LNCAP (cell line): ENCODE measurements at regions not wholly inside any gene's neighbourhood (a gene's known extent, or its start where the extent isn't known, plus 50 kb on each side); places are given as distances from the start of the nearest gene placed in this dataset.

Experiments
- TF ChIP-seq, protein P1 (sequence below): fragments of 450-650 bp; IDR thresholded peaks from 2 replicates; pipeline ENCODE4 v1.5.1; 2017; ENCODE audit warnings: mild to moderate bottlenecking

DNA sequence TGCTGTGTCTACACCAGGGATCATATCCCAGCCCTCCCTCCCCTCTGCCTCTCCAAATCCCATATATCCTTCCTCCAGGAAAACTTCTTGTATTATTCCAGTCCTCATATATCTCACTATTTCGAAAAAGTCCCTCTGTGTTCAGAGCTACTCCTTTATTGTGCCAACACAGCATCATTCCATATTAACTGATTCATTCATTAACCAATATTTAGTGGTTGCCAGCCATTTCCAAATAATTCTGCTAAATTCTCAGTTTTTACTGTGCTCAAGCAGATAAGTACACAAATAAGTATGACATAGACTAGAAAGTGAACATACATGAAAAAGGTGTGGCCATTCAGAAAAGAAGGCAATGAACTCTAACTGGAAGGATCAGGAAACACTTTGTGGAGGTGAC is 241.6 kb upstream of the DUSP10 start:
- TF ChIP-seq, protein P1, sequence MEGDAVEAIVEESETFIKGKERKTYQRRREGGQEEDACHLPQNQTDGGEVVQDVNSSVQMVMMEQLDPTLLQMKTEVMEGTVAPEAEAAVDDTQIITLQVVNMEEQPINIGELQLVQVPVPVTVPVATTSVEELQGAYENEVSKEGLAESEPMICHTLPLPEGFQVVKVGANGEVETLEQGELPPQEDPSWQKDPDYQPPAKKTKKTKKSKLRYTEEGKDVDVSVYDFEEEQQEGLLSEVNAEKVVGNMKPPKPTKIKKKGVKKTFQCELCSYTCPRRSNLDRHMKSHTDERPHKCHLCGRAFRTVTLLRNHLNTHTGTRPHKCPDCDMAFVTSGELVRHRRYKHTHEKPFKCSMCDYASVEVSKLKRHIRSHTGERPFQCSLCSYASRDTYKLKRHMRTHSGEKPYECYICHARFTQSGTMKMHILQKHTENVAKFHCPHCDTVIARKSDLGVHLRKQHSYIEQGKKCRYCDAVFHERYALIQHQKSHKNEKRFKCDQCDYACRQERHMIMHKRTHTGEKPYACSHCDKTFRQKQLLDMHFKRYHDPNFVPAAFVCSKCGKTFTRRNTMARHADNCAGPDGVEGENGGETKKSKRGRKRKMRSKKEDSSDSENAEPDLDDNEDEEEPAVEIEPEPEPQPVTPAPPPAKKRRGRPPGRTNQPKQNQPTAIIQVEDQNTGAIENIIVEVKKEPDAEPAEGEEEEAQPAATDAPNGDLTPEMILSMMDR, result no peak

- TF ChIP-seq, protein P1, result no peak
These were observed 239.6 kb upstream of the DUSP10 start for GRCh38 chr1:221981461-221981860.

DNA sequence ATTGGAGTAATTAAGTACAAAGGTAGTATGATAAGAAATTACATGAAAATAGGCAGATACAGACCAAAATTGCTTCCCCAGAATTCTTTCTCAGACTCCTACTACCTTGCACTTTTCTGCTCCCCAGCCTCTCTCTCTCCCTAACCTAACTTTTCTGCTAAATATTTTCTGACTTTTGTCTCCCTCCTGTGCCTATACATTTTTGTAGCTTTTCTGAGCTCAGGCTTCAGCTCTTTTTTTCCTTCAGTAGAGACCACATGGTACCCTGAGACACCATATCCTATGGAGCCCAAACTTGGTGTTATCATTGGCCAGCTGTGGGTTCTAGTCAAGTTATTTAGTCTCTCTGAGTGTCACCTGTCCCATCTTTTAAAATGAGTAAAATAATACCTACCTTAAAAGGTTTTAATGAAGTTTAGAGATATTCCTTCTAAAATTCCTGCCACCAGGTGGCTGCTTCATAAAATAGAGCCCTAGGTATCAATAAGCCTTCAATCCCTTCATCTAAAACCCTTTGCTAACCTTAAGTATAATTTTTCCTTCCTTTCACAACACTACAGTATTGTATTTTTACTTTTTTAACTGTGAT is 237.6 kb upstream of the DUSP10 start:
- TF ChIP-seq, protein P1, result peak; percentile 45; the same call in 1 of the 2 replicates

DNA sequence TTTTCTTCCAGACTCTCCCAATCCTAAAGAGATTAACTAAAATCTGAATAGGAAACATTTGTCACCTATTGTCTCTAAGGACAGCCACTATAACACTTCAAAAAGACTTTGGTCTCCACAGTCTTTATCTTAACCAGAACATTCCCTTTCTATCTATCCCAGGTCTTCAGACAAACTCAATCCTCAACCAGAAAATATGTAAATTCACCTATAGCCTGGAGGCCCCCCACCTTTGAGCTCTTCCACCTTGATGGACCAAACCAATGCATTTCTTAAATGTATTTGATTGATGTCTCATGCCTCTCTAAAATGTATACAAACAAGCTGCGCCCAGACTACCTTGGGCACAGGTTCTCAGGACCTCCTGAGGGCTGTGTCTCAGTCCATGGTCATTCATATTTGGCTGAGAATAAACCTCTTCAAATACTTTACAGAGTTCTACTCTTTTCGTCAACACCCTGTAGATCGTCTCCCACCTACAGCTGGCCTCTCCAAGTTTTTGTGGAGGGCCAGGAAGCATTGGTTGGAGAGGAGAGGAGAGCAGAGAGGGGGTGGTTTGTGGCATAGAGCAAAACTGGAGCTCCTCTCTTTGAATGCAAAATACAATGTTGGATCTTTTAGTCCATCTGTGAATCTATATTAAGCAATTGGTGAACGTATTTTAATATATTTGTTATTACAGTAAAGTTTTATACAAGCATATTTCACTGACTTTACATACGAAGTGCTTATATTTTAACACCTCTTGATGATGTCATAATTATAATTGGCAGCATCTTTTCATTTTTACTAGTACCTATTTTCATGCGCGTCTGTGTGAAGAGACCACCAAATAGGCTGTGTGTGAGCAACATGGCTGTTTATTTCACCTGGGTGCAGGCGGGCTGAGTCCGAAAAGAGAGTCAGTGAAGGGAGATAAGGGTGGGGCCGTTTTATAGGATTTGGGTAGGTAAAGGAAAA is 230.7 kb upstream of the DUSP10 start:
- TF ChIP-seq, protein P1, result no peak

- TF ChIP-seq, protein P1, result no peak
These were observed 223.4 kb upstream of the DUSP10 start for GRCh38 chr1:221965252-221965651.

DNA sequence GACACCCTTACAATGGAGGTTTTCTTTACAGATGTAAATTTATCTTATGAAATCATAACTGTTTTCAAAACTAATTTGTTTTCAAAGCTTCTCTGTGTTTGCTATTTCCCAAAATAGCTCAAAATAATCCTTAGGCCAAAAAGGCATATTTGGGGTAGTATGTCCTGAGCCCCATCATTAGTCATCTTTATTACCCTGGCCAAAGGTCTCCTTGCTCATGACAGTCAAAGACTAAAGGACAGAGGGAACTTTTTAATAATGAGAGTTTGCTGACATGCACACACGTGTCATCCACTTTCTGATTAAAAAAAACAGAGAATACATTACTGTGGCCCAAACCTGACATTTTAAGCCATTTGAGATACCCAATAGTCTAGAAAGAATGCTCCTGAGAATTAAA is 221.9 kb upstream of the DUSP10 start:
- TF ChIP-seq, protein P1, result no peak

GRCh38 chr1:221962385-221962784 is 220.5 kb upstream of the DUSP10 start:
- TF ChIP-seq, protein P1, result no peak
